Stomach (tissue), 8 donors: ENCODE measurements at regions not wholly inside any gene's neighbourhood (a gene's known extent, or its start where the extent isn't known, plus 50 kb on each side); places are given as distances from the start of the nearest gene placed in this dataset.

Source experiments
- DNase-seq, 2 donors: peaks; one replicate each; pipeline versions ENCODE4 v3.0.0 to v3.0.0-alpha.2; 2013 to 2019
- H3K27ac ChIP-seq, 5 donors: fragments of 200-600 bp in 4 of 5; sonication (generic) in 4 of 5; one replicate each; pipeline ENCODE4 v1.5.1; 2013 to 2019; ENCODE audit warnings: mild to moderate bottlenecking in 1 of 5, moderate library complexity in 1 of 5
- H3K27me3 ChIP-seq, 3 donors: fragments of 200-600 bp; sonication (generic); one replicate each; pipeline ENCODE4 v1.5.1; 2017 to 2019; ENCODE audit warnings: mixed run types in 1 of 3
- H3K36me3 ChIP-seq, 4 donors: fragments of 200-600 bp; sonication (generic); 1 replicate in 3 of 4; 2 replicates in 1 of 4; pipeline ENCODE4 v1.5.1; 2016 to 2019
- H3K4me1 ChIP-seq, 4 donors: fragments of 200-600 bp; sonication (generic); one replicate each; pipeline ENCODE4 v1.5.1; 2016 to 2019
- H3K4me3 ChIP-seq, 4 donors: fragments of 200-600 bp; sonication (generic) in 3 of 4; one replicate each; pipeline ENCODE4 v1.5.1; 2016 to 2019; ENCODE audit warnings: mild to moderate bottlenecking in 1 of 4
- H3K9me3 ChIP-seq, 4 donors: fragments of 200-600 bp; sonication (generic); one replicate each; pipeline ENCODE4 v1.5.1; 2016 to 2019
- CTCF ChIP-seq, 7 experiments: fragments of 450-650 bp in 4 of 7; fragments of 200-600 bp in 3 of 7; sonication (generic) in 3 of 7; IDR thresholded peaks; one replicate each; pipeline ENCODE4 v1.5.1; 2016 to 2019; ENCODE audit warnings: antibody characterized with exemption in 7 of 7, control low read depth in 2 of 7, mild to moderate bottlenecking in 1 of 7
- EP300 ChIP-seq: sonication (generic); formaldehyde crosslinking; IDR thresholded peaks from one replicate; pipeline ENCODE4 v1.6.1; 2017; ENCODE audit warnings: antibody characterized with exemption
- POLR2A ChIP-seq, 4 donors: fragments of 450-650 bp; IDR thresholded peaks; one replicate each; pipeline ENCODE4 v1.6.1; 2016; ENCODE audit warnings: antibody characterized with exemption in 4 of 4, control low read depth in 2 of 4, mild to moderate bottlenecking in 1 of 4, moderate library complexity in 1 of 4
- POLR2AphosphoS5 ChIP-seq, 3 donors: sonication (generic); formaldehyde crosslinking; IDR thresholded peaks; one replicate each; pipeline ENCODE4 v1.6.1; 2016; ENCODE audit warnings: antibody characterized with exemption in 3 of 3
- WGBS, 5 donors: extraction: QIAGEN DNeasy Blood & Tissue Kit in 3 of 5; methylation state at CpG; one replicate each; pipeline versions ENCODE4 v1.1.5 to v1.1.7; 2013 to 2018; 5-methylcytosine and 5-hydroxymethylcytosine counted together
- intact Hi-C: fragments of 100-400 bp; cut with DNase I; formaldehyde crosslinking; loops from one replicate; pipeline ENCODE4 v1.15.1; 2023; ENCODE audit warnings: low total_unique reads
- donor health status: healthy with polysubstance abuse.
- donor health status: Bipolar disorder and iron deficiency.
- donor health status: healthy.

- TF ChIP-seq CTCF (IDR thresholded peaks at IDR 0.05) (no peak), POLR2AphosphoS5 (IDR thresholded peaks at IDR 0.05) (no peak), POLR2A (IDR thresholded peaks at IDR 0.05) (no peak), EP300 (no peak)
- Histone ChIP-seq H3K9me3 (peaks cover 7 to 56% (median 27%) of the 10 kb centered on the region in 4 donors), H3K27ac (no peak overlapping the region), H3K36me3 (no peaks in the 10 kb centered on the region), H3K4me3 (no peak overlapping the region), H3K27me3 (no peaks in the 10 kb centered on the region), H3K4me1 (no peaks in the 10 kb centered on the region)
- WGBS, 5 donors = 35 to 66% (median 48%) methylated on average over 1 of the region's 1 CpG
- no peak for DNase-seq
- intact Hi-C loops = loop anchor here (5.0 kb wide), 1 partner anchor 36 kb away; no protein-coding TSS in a partner anchor
Measured at GRCh38 chr15:23998056-23998455, 311.0 kb upstream of the NDN start.

GRCh38 chr15:24008476-24008875 lies 321.4 kb upstream of the NDN start:
- Histone ChIP-seq H3K4me1 (no peaks in the 10 kb centered on the region), H3K36me3 (no peaks in the 10 kb centered on the region), H3K4me3 (no peak overlapping the region), H3K27me3 (no peaks in the 10 kb centered on the region), H3K27ac (no peak overlapping the region), H3K9me3 (peaks cover 0 to 17% (median 7%) of the 10 kb centered on the region in 4 donors)
- WGBS, 5 donors = 15 to 75% (median 31%) methylated on average over 1 of the region's 1 CpG
- intact Hi-C loops = no loop called here
- no peak for DNase-seq
- TF ChIP-seq CTCF (IDR thresholded peaks at IDR 0.05) = no peak
- TF ChIP-seq EP300 = no peak
- no peak for TF ChIP-seq POLR2A (IDR thresholded peaks at IDR 0.05)
- no peak for TF ChIP-seq POLR2AphosphoS5 (IDR thresholded peaks at IDR 0.05)

- WGBS, 5 donors = 72 to 91% (median 81%) methylated on average over 1 of the region's 1 CpG
- intact Hi-C loops = no loop called here
- TF ChIP-seq EP300 (no peak), POLR2AphosphoS5 (IDR thresholded peaks at IDR 0.05) (no peak), CTCF (IDR thresholded peaks at IDR 0.05) (no peak), POLR2A (IDR thresholded peaks at IDR 0.05) (no peak)
Measured at GRCh38 chr15:24017470-24017869, 330.4 kb upstream of the NDN start.

GRCh38 chr15:24039683-24040082 lies 352.6 kb upstream of the NDN start:
- peak in 1 of 2 donors; percentile 1 for DNase-seq
- no peak overlapping the region for H3K27ac ChIP-seq
- 33 to 56% (median 42%) methylated on average over 1 of the region's 1 CpG for WGBS, 5 donors
- intact Hi-C loops = no loop called here
- peaks cover 0 to 49% (median 19%) of the 10 kb centered on the region in 4 donors for H3K9me3 ChIP-seq
- H3K4me3 ChIP-seq = no peak overlapping the region
- H3K27me3 ChIP-seq = no peaks in the 10 kb centered on the region
- H3K4me1 ChIP-seq = no peaks in the 10 kb centered on the region
- no peak for TF ChIP-seq POLR2A (IDR thresholded peaks at IDR 0.05)
- no peak for TF ChIP-seq CTCF (IDR thresholded peaks at IDR 0.05)
- no peak for TF ChIP-seq EP300
- H3K36me3 ChIP-seq = no peaks in the 10 kb centered on the region

More at GRCh38 chr15:24017470-24017869, 330.4 kb upstream of the NDN start:
- H3K36me3 ChIP-seq = no peaks in the 10 kb centered on the region
- no peak for DNase-seq
- no peaks in the 10 kb centered on the region for H3K27me3 ChIP-seq
- peaks cover 0 to 9% (median 3%) of the 10 kb centered on the region in 4 donors for H3K9me3 ChIP-seq
- H3K4me1 ChIP-seq = no peaks in the 10 kb centered on the region
- no peak overlapping the region for H3K27ac ChIP-seq
- no peak overlapping the region for H3K4me3 ChIP-seq
